Mesenteric fat pad (tissue), 1 donor: ENCODE measurements at regions not wholly inside any gene's neighbourhood (a gene's known extent, or its start where the extent isn't known, plus 50 kb on each side); places are given as distances from the start of the nearest gene placed in this dataset.

Source experiments
- DNase-seq: peaks from one replicate; pipeline ENCODE4 v3.0.0-alpha.2; 2020; ENCODE audit warnings: low spot score
- donor health status: DM: yes; HTN: yes; CAD: no.

DNA sequence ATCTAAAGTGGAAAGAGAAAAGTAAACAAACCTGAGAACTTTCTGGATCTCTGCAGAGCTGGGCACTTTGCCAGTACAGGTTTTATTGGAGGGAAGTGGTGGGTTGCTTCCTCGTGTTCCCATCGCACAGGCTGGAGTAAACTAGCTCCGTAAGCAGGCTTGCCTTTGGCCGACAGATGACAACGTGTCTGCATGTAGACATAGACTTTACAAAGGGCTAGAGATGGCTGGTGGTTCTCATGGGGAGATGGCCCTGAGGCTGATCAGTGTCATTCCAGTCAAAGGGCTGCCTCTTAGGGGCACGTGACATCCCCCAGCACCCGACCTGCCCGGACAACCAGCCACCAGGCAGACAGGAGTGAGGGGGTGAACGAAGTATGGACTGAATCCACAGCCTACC, 98.8 kb downstream of the YTHDF1 start:
- DNase-seq = no peak

DNA sequence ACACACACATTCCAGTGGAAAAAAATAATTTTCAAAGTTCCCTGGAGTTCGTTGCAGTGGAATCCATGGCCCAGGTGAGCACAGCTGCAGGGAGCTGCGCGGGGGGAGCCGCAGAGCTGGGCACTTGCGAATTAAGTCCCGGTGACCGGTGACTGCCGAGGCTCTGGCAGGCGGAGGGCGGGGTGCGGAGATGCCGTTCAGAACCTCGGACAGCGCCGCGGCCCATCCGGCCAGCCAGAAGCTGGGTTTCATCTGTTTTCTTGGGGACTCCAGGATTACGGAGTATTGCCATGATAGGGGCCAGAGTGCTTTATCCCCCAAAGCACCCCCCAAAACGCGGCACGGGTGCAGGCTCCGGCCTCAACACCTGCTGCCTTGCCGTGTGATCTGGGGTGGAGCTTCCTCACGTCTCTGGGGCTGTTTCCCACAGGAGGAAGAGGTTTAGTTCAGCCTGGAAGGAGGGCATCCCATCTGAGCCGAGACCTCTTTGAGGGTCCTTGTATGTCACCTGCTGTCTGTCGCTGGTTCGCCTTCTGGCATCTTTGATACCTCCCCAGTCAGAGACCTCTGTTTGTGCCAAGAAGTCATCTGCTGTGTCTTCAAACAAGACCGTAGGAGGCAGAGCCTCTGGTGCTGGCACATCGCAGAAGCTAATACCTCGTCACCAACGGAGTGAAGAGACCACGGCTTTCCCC, 99.4 kb downstream of the YTHDF1 start:
- no peak for DNase-seq

DNA sequence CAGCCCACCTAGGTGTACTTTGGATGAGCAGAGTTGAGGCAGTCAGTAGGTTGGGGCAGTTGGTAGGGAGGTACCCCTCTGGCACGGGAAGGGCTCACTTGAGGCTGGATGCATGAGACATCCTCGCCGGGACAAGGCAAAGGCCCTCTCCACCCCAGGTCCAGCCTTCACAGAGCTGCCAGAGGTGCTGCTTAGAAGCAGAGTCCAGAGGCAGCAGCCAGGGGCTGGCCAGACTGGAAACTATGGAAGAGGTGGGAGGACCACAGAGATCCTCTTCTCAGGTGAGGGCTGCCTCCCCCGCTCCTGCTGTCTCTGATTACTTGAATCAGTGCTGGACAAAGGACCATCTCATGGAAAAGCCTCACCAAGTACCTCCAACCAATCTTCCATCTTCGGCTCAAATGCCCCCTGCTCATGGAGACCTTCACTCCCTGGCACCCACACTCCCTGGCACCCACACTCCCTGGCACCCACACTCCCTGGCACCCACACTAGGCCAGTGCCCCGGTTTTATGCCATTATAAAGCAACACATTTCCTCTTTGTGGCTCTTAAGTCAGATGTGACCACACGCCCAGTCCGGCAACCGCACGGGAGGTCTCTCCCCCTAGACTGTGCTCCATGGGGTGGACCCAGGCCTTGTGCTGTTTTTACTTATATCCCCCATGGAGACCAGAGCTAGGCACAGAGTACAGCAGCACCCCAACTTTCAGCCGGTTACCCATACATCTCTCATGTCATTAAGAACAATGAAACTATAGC, 100.1 kb downstream of the YTHDF1 start:
- no peak for DNase-seq

DNA sequence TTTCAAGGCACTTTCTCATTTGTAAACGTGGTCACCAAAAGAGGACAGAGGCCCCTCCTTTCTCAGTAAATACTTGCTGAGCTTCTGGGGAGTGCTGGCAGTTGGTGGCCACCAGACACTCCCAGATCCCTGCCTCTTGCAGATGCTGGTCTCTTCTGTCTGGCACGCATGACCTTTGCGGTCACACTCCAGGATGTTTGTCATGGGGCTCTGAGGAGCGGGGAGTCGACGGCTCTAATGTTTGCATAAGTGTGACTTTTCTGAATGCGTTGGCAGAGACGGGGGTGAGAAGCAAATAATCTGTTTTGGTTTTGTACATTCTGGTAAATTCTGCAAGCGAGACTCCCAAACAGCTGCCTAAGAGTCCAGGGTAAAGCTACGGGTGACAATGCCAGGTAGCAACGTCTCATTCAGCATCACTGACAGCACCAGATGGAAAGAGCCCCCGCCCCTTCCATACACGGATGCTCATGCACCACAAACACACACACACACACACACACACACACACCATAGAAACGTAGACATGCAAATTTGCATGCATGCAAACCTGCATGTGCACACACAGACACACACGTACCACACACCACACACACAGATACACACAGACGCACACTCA, 101.1 kb downstream of the YTHDF1 start:
- no peak for DNase-seq

DNA sequence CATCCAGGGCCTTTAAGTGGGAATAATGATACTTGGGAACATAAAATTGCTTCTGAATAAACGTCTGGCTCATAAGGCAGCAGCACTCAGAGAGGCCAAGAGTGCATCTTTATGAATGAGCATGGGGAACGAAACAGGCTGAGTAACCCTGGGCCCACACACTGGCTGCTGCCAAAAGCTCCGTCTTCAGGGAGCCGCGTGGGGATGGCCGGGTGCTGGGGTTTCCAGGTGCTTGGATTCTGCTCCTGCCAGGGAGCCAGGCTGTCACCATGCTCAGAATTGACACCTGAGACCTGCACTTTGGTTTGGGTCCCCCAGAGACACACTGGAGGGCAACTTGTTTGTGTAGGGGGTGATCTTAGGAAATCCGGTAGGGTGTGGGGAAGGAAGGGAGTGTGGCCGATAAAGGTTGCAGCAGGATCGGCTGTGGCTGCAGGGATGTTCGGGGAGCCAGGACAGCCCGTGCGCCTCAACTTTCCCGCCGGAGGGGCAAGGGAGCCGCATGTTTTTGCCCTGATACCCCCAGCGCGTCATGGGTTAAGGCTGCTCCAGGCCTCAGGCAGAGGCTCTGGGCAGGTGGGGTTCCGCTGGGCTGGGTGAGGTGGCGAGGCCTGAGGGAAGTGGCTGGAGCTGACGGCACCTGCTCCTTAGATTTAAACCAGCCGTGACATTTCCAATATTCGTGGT, 101.8 kb downstream of the YTHDF1 start:
- DNase-seq = no peak

DNA sequence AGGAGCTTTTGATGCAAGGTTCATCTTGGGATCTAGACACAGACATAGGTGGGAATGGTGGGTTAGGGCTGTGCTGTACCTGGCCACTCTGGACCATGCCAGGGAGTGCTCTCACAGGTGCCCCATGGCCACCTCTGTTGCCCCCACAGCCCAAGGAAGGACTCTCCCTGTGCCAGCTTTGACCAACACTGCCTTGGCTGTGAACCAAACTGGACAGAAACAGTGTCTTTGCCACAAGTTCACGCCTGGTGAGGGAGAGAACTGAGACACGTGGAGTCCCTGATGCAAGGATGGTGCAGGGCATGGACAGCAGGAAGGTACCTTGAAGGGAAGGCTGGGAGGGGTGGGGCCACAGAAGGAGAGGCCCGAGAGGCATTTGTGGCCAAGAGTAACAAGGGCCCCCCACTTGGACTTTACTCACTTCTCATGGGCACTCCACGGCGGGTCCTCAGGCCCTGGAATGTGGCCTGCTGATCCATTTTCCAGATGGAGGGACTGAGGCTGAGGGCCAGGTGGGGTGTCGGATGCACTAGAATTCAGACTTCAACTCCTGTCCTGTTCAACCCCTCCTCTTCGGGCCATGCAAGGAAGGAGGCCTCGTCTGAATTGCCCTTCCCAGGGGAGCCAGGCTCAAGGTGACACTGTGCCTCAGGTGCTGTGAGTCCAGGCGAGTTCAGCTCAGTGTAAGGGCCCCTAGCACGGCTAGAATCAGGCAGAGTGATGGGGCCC, 103.3 kb downstream of the YTHDF1 start:
- no peak for DNase-seq

DNA sequence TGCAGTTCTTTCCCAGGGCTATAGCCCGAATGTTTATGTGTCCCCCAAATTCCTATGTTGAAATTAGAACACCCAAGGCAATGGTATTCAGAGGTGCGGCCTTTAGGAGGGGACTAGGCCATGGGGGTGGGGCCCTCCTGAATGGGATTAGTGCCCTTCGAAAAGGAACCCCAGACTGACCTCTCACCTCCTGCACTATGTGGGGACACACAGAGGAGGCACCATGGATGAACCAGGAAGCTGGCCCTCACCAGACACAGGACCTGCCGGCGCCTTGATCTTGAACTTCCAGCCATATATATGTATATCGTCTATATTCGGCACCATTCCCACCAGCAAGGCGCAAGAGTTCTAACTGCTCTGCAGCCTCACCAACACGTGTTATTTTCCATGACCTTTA, 101.5 kb upstream of the BHLHE23 start:
- DNase-seq = no peak

DNA sequence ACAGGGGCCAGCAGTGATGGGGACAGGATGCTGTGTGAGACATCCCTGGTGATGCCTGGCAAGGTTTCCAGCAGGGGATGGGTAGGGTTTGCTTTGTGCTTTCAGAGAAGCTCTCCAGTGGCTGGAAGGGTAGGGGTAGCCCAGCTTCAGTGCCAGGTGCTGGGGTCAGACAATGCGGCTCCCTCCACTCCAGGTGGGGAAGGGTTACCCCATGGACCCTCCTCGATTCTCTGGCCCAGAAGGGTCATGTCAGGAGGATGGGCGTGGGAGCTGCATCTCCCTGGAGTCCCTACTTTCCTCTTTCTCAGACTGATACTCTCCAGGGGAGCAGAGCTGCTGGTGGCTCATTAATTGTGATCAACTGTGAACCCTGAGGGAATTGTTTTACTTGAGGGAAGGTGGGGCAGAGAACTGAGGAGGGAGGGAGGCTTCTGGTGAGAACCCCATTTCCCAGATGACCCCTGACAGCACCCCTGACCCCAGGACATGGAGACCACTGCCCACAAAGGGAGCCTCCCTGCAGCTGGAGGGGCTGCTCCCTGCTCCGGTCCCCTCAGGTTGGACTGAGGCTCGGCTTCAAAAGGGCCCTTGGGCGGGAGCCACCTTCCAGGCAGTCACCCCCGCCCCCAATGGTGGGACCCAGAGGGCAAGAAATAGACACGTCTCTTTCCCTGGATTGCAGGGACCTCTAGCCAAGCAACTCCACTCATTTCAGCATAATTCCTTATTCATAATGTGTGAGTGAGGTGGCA, 100.9 kb upstream of the BHLHE23 start:
- no peak for DNase-seq

DNA sequence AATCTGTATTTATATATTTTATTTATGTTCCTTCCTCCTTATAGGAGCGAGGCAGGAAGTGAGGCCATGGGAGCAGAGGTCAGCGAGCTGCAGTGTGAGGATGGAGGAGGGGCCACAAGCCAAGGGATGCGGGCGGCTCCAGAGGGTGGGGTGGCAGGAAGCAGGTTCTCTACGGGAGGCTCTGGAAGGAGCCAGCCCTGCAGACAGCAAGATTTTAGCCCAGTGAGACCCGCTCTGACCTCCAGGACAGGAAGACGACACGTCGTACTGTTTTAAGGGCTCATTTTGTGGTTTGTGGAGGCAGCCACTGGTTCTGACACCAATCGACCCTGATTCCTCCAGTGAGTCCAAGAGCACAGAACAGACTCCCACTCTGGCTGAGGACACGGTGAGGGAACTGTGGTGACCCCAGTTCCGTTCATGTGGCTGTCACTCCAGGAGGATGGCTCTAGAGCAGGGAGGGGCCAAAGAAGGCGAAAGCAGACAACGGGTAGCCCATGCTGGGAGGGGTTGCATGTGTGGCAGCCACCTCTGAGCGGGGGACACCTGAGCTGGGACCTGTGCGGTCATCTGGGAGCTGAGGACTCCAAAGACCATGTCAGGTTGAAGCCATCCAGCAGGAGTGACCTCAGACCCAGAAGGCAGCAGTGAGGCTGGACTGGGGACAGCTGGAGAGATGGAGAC, 100.1 kb upstream of the BHLHE23 start:
- no peak for DNase-seq

DNA sequence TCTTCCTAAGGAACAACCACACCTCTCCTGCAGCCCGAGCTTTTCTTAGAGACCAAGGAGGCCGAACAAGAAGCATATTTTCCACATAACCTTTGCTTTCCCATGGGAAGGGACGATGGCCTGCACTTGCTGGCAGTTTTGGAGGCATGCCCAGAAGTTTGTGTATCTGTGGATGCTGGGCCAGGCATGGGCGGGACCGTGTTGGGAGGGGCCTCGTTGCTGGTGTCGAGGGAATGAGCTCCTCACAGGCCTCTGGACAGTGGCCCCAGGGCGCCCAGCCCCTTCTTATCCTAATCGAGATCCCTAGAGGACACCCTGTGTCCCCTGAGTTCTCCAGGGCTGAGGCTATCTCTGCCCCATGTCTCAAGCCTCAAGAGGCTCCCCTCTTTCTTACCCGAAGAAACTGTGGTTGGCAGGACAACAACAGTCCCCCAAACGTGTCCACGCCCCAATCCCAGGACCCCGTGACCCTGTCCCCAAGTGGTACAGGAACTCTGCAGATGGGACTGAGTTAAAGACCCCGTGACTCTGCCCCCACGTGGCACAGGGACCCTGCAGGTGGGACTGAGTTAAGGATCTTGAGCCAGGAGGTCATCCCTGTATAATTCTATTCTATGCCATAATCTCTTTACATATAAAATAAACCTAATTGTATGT, 99.5 kb upstream of the BHLHE23 start:
- DNase-seq = no peak

DNA sequence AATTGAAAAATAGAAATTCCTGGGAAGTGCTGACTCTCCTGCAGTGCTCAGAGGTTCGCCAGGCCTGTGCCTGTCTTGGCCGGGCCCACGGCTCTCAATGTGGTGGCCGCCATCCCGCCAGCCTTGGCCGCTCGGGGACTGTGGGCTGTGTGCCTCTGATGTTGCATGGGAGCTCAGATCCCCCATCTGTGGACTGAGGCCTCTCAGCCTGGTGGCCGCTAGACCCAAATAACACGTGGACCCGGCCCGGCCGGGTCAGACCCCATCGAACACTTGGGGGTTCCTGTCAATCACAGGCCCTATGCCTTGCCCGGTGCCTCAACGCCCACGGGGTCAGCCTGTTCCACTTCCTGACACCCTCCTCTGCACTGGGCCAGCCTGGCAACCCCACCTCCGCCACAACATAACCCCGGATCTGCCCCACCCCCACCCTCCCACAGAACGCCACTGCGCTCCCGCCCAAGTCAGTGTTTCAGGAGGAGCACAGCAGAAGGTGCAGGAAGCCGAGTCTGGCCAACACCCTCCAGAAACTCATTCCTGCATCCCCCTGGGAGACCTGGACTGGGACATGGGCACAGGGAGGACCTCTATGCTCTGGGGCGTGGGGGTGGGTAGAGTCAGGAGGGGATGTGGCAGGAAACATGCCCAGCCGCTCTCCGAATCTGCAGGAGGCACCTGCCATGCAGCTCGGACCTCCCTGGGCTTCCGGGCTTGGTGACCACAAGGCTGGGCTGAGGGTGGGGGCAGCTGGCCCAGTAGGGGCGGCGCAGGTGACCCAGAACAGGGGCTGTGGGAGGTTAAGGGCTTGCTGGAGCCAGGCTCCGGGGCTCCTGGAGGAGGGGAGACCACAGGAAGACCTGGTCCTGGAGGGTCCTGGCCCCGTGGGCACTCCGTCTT, 98.7 kb upstream of the BHLHE23 start:
- no peak for DNase-seq

DNA sequence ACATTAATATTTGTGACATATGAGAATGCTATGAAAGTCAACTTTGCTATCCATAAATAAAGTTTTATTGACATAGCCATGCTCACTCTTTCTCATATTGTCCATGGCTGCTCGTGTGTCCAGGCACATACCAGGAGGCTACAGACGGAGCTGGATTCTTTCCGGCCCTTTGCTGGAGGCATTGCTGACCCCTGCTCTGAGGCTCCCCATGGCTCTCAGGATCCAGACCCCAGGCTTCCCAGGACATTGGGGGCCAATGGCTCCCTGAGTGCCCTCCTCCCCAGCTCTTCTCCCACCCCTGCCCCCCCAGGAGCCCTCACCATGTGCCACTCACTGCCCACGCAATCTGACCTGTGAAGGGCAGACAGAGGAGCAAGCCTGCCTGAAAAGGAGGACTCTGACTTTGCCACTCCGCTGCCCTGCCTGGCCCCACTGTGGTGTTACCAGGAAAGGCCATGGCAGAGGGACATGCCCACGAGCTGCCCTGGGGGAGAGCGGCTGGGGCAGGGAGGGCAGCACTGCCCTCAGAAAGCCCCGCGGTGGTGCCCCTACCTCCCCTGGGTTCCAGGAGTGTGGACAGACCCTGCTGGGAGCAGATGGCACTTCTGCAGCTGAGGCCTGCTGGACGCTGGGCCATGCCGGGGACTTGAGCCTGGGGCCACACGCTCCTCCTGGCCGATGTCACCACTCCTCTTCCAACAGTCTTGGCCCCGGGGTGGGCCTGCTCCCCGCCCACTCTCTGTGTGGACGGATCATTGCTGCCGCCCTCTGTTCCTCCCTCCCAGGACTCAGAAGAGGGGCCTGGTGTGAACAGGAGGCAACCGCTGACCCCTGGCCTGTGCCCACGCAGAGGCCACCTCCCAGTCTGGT, 97.8 kb upstream of the BHLHE23 start:
- DNase-seq = no peak

DNA sequence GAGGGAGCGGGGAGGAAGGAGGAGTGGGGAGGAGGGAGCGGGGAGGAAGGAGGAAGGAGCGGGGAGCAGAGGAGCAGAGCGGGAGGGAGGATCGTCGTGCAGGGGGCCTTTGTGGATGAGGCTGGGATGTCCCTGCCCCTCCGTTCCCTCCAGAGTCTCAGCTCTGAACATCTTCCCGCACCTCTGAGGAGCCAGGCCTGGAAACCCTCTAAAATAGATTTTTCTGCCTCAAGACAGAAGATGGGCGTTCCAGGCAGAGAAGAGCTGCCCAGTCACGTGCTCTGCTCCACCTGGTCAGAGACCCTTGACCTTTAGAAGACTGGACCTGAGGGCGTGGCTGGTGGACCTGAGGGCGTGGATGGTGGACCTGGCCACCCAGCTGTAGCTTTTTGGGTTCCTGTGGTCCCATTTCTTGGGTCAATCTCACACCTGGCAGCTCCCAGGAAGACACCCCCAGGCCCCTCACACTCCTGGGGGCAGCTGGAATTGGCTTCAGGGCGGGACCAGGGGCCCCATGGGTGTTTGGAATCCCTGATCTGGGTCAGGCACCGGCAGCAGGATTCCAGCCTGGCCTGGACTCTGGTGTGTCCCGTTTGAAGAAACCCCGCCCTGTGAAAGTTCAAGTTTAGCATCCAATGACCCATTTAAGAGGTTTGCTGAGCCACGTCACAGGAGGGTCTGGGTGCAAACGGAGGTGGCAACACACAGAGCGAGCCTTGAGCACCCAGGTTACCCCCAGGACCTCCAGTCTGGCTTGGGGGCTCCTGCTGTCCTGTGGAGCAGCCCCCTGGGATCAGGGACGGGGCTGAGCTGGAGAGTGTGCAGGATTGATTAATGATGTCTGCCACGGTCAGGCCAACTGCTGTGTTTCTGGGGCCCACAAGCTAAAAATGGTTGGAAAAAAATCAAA, 96.9 kb upstream of the BHLHE23 start:
- no peak for DNase-seq

DNA sequence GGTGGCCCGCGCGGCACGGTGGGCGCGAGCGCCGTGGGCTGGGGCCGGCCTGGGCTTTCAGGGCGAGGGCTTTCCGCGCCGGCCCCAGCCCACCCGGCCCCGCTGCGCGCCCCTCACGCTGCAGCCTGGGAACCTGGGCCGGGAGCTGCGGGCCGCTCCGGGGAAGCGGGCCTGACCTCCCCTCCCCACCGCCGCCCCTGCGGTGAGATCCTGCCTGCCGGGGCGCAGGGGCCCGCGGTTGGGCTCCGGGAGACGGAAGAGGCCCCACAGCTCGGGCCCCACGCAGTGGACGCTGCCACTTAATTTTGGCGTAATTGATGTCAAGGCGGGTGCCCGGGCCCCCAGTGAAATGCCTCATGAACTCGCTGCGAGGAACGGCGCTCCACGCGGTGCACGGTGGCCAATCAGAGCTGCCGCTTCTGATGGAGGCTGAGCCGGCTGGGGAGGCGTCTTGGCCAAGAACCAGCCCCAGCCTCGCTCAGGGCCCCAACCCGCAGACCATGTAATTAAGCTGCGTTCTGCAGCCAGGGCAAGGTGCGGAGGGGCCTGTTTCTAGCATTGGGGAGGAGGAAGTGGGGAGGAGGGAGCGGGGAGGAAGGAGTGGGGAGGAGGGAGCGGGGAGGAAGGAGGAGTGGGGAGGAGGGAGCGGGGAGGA, 96.1 kb upstream of the BHLHE23 start:
- DNase-seq = no peak

DNA sequence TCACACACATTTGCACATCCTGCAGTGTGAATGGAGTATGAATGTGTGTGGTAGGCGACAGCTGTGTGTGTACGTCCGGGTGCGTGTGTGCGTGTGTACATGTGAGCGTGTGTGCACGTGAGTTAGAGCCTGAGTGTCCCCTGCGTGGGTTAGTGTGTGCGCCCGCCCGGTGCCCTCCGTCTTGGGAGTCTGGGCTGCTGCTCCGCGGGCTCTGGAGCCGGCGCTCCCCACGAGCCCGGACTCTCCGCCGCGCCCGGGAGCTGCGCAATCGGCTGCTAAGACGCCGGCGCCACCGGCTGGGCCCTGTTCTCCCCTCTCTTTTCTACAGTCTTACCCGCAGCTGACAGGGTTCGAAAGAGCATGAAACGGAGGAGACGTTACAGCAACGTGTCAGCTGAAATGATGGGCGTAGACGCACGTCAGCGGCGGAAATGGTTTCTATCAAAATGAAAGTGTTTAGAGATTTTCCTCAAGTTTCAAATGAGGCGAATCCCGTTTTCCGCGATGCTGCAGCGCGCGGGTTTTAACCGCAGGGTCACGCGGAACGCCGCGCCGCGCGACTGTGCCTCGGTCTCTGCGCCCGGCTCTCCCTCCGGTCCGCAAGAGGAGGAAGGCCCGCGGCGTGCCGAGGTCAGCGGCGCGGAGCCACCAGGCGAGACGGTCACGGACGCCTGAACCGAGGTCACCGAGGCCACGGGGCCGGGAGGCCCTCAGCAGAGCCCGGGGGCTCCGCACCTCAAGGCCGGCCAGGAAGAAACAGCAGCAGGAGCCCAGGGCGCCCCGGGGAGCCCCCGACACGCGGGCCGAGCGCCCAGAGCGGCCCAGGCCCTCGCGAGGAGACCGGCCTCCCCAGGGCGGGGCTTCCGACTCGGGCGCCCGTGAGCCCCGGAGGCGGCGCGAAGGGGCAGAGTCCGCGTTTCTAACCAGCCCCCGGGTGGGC, 95.3 kb upstream of the BHLHE23 start:
- DNase-seq = peak; percentile 81
